Epithelial cell of esophagus (primary cell): ENCODE measurements at regions not wholly inside any gene's neighbourhood (a gene's known extent, or its start where the extent isn't known, plus 50 kb on each side); places are given as distances from the start of the nearest gene placed in this dataset.

Experiments
- DNase-seq: peaks from one replicate; pipeline ENCODE4 v3.0.0; 2010; ENCODE audit warnings: low read depth
- H3K4me3 ChIP-seq: 2 replicates; pipeline ENCODE4 v1.5.1; 2011; ENCODE audit warnings: mild to moderate bottlenecking, low read length, control low read depth
- TF ChIP-seq, protein P1 (sequence below): IDR thresholded peaks from 2 replicates; pipeline ENCODE4 v1.5.1; 2011; ENCODE audit warnings: low read depth, mild to moderate bottlenecking, low read length, control low read depth, inconsistent platforms; ENCODE audit not compliant: insufficient read depth; ENCODE audit errors: missing control alignments

DNA sequence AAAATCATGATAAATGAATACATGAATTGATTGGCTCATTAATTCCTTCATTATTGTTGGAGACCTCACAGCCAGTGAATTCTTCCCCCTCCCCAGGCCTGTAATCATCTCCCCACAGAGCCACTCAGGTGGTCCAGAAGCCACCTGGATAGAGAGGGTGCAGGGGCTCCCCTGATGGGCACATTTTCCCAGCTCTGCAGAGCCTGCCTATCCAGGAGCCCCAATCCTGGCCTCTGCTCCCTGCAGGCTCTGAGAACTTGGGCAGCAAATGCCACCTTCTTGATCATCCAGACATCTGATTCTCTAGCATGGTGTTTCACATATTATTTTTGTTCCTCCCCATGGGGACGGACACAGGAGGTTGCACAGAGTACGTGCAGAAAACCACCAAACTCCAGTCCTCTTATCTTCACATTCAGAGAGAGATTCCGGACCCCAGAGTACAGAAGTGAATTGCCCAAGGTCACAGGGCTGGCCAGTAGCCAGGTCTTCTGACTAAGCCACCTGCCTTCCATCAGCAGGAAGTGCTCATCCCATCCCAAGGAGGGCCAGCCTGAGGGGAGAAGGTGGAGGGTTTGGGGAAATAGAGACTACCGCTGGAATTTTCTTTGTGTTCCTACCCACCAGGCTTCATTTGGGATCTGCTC lies 348.0 kb downstream of the BUD13 start:
- no peak for DNase-seq
- TF ChIP-seq, protein P1, sequence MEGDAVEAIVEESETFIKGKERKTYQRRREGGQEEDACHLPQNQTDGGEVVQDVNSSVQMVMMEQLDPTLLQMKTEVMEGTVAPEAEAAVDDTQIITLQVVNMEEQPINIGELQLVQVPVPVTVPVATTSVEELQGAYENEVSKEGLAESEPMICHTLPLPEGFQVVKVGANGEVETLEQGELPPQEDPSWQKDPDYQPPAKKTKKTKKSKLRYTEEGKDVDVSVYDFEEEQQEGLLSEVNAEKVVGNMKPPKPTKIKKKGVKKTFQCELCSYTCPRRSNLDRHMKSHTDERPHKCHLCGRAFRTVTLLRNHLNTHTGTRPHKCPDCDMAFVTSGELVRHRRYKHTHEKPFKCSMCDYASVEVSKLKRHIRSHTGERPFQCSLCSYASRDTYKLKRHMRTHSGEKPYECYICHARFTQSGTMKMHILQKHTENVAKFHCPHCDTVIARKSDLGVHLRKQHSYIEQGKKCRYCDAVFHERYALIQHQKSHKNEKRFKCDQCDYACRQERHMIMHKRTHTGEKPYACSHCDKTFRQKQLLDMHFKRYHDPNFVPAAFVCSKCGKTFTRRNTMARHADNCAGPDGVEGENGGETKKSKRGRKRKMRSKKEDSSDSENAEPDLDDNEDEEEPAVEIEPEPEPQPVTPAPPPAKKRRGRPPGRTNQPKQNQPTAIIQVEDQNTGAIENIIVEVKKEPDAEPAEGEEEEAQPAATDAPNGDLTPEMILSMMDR = no peak
- no peak overlapping the region for H3K4me3 ChIP-seq

DNA sequence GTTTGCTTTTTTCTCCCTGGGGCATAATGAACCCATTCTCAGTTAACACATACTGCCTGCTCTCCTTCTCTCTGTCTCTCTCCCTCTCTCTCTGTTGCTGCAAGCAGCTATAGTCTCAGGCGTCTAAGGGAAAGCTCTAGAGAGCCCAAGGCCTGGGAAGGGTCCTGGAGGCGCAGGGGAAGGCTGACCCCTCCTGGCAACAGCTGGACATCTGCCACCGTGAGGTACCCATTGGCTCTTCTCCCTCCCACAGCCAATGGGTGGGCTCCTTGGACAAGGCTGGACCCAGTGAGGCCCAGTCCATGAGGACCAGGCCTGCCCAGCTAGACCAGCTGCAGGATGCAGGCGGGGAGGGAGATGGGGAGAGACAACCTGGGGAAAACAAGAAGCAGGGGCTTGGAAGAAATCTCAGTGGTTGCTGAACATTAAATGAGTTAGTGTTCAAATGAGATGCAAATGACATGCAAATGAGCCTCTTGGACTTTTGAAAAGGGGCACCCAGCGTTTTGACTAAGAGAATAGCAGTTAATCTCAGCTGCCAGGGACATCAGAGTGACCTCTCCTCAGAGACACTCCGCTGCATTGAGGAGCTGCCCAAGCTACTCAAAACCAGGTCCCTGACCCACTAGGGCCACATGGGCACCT lies 349.7 kb downstream of the BUD13 start:
- DNase-seq = no peak
- TF ChIP-seq, protein P1 = no peak
- no peak overlapping the region for H3K4me3 ChIP-seq

DNA sequence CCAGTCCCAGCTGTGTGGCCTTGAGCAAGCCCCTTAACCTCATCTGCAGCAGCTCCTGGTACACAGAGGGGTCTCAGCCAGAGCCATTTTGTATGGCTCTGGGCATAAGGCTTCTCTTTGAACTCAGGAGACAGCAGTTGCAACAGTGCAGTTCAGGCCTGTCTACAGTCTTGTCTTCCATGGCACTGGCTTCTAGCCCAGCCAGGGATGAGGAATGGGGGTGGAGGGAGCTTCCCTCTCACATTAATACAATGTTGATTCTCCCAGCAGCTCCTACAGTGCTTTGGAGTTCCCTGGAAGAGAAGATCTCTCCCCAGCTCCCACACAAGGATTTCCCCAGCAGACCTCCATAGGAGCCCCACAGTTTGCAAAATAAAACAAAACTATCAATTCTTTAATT lies 350.2 kb downstream of the BUD13 start:
- no peak for DNase-seq
- TF ChIP-seq, protein P1 = no peak
- no peak overlapping the region for H3K4me3 ChIP-seq

DNA sequence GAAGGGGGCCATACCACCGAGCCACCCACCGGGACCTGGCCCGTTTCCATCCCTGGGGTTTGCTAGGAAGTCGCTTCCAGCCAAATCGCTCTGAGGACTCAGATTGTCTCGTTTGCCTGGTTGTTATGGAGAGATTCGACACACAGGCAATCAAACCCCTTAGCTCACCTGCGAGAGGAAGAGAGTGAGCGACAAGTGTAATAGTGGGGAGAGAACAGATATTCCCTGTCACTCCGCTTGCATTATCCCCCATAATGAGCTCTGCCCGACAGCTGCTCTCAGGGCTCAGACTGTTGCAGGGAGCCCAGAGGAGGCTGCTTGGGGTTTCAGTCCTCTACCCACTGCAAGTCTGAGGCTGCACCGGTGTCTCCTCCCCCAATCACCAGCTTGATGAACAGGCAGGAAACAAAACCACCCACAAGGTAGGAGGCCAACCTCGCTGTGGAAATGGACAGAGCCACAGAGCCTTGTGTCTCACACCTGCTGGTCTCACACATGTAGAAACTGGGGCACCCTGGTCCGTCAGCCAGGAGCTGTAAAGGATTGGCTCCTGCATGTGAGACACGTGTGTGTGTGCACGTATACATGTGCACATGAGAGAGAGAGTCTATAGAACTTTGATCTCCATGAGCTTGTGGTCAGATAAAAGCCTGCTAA lies 351.1 kb downstream of the BUD13 start:
- TF ChIP-seq, protein P1 = no peak
- no peak for DNase-seq
- H3K4me3 ChIP-seq = no peak overlapping the region

DNA sequence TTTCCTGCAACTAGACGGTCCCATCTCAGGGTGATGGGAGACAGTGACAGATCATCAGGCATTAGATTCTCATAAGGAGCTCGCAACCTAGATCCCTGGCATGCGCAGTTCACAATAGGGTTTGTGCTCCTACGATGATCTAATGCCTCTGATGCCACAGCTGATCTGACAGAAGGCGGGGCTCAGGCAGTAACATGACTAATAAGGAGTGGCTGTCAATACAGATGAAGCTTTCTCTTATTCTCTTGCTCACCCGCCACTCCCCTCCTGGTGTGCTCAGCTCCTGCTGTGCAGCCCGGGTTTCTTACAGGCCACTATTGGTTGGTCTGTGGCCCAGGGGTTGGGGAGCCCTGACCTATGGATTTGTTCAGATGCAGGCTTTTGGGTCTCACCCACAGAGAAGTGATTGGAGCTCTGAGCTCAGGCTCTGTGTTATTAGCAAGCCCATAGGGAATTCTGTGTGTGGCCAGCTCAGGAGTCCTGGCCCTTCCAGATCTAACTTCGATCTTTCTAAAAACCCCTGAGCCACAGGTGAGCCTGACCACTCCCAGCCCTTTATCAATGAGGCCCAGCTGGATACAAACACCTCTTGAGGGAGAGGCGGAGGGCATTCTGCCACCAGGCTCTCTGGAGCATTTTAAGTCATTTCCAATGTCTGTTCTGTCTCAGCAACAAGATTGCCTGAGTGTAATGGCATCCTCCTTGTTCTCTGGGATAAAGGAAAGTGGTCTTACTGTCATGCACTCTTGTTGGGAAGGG lies 351.8 kb downstream of the BUD13 start:
- DNase-seq = peak; percentile 29
- TF ChIP-seq, protein P1 = no peak
- H3K4me3 ChIP-seq = no peak overlapping the region

DNA sequence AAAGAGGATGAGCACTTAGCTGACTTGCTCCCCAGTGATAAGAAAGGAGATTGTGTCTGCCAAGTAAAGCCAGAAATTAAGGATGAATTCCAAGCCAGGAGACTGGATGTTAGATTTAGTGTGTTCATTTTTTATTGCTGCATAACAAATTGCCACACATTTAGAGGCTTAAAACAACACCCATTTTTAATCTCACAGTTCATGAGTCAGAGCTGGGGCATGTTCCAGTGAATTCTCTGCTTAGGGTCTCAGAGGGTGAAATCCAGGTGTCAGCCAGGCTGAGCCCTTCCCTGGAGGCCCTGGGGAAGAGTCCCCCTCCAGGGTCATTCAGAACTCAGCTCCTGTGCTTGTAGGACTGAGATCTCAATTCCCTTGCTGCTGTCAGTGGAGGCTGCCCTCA lies 352.8 kb downstream of the BUD13 start:
- TF ChIP-seq, protein P1 = no peak
- DNase-seq = no peak
- no peak overlapping the region for H3K4me3 ChIP-seq
